ENCODE measurements at regions not wholly inside any gene's neighbourhood (a gene's known extent, or its start where the extent isn't known, plus 50 kb on each side); places are given as distances from the start of the nearest gene placed in this dataset.

- H3K4me3 ChIP-seq (ENCODE audit: low read depth, low read length), result no peak overlapping the region
- no peak for DNase-seq (ENCODE audit: low read depth)
- TF ChIP-seq MYC (IDR thresholded peaks at IDR 0.05; ENCODE audit: low read depth, low read length) (no peak), CTCF (IDR thresholded peaks at IDR 0.05; ENCODE audit: low read depth, low read length) (no peak), POLR2A (IDR thresholded peaks at IDR 0.05; ENCODE audit: extremely low read depth, insufficient read length) (no peak)
These were observed 190.8 kb upstream of the NLRP1 start for GRCh38 chr17:5775098-5775497.

GRCh38 chr17:5780476-5780875, 196.2 kb upstream of the NLRP1 start:
- TF ChIP-seq MAX (IDR thresholded peaks at IDR 0.05; ENCODE audit: low read depth, low read length) (no peak), CTCF (IDR thresholded peaks at IDR 0.05; ENCODE audit: low read depth, low read length) (no peak), POLR2A (IDR thresholded peaks at IDR 0.05; ENCODE audit: extremely low read depth, insufficient read length) (no peak)
- DNase-seq (ENCODE audit: low read depth), result no peak
- H3K4me3 ChIP-seq (ENCODE audit: low read depth, low read length), result no peak overlapping the region

- no peak for TF ChIP-seq CTCF (IDR thresholded peaks at IDR 0.05; ENCODE audit: low read depth, low read length)
- TF ChIP-seq MAX (IDR thresholded peaks at IDR 0.05; ENCODE audit: low read depth, low read length), result no peak
- TF ChIP-seq POLR2A (IDR thresholded peaks at IDR 0.05; ENCODE audit: extremely low read depth, insufficient read length), result no peak
- TF ChIP-seq MYC (IDR thresholded peaks at IDR 0.05; ENCODE audit: low read depth, low read length), result no peak
- H3K4me3 ChIP-seq (ENCODE audit: low read depth, low read length), result no peak overlapping the region
- no peak for DNase-seq (ENCODE audit: low read depth)
These were observed 197.1 kb upstream of the NLRP1 start for GRCh38 chr17:5781236-5781927.

GRCh38 chr17:5783269-5783668, 199.0 kb upstream of the NLRP1 start:
- no peak for TF ChIP-seq MYC (IDR thresholded peaks at IDR 0.05; ENCODE audit: low read depth, low read length)
- no peak for TF ChIP-seq POLR2A (IDR thresholded peaks at IDR 0.05; ENCODE audit: extremely low read depth, insufficient read length)
- no peak for TF ChIP-seq MAX (IDR thresholded peaks at IDR 0.05; ENCODE audit: low read depth, low read length)
- no peak for TF ChIP-seq CTCF (IDR thresholded peaks at IDR 0.05; ENCODE audit: low read depth, low read length)
- no peak overlapping the region for H3K4me3 ChIP-seq (ENCODE audit: low read depth, low read length)
- no peak for DNase-seq (ENCODE audit: low read depth)

GRCh38 chr17:5783851-5784250, 199.5 kb upstream of the NLRP1 start:
- H3K4me3 ChIP-seq (ENCODE audit: low read depth, low read length), result no peak overlapping the region
- TF ChIP-seq MYC (IDR thresholded peaks at IDR 0.05; ENCODE audit: low read depth, low read length) (no peak), CTCF (IDR thresholded peaks at IDR 0.05; ENCODE audit: low read depth, low read length) (no peak), MAX (IDR thresholded peaks at IDR 0.05; ENCODE audit: low read depth, low read length) (no peak), POLR2A (IDR thresholded peaks at IDR 0.05; ENCODE audit: extremely low read depth, insufficient read length) (no peak)
- DNase-seq (ENCODE audit: low read depth), result no peak

GRCh38 chr17:5784791-5785190, 200.5 kb upstream of the NLRP1 start:
- TF ChIP-seq CTCF (IDR thresholded peaks at IDR 0.05; ENCODE audit: low read depth, low read length) (no peak), POLR2A (IDR thresholded peaks at IDR 0.05; ENCODE audit: extremely low read depth, insufficient read length) (no peak), MYC (IDR thresholded peaks at IDR 0.05; ENCODE audit: low read depth, low read length) (no peak), MAX (IDR thresholded peaks at IDR 0.05; ENCODE audit: low read depth, low read length) (no peak)
- no peak overlapping the region for H3K4me3 ChIP-seq (ENCODE audit: low read depth, low read length)
- no peak for DNase-seq (ENCODE audit: low read depth)

Data from NB4 (cell line).